Loucy (cell line): ENCODE measurements at regions not wholly inside any gene's neighbourhood (a gene's known extent, or its start where the extent isn't known, plus 50 kb on each side); places are given as distances from the start of the nearest gene placed in this dataset.

Experiments used
- EZH2phosphoT487 ChIP-seq: fragments of 200-600 bp; IDR thresholded peaks from 2 replicates; pipeline ENCODE4 v1.6.1; 2018; ENCODE audit warnings: antibody characterized with exemption, mild to moderate bottlenecking, moderate library complexity, borderline replicate concordance
- TF ChIP-seq, protein P1 (sequence below): fragments of 200-600 bp; sonication (generic); conservative IDR thresholded peaks from 2 replicates; pipeline ENCODE4 v1.5.1; 2014; ENCODE audit warnings: mild to moderate bottlenecking, antibody characterized with exemption, low read length

DNA sequence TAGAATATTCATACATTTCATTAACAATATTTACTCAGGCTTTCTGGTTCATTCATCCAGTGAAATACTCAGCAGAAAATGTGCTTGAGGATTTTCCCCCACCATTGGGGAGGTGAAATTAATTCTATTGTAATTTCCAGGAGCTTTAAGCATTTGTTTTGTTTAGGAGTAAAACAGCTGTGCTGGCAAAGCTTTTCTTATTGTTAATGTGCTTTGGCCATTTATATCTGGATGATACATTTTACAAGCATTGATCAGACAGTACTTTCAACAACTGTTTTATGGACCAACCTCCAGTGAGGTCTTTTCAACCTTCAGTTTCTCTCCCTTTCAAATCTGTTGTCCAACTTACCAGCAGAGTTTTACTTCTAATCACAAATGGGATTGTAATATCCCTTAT lies 672.4 kb downstream of the CDH11 start:
- TF ChIP-seq, protein P1, sequence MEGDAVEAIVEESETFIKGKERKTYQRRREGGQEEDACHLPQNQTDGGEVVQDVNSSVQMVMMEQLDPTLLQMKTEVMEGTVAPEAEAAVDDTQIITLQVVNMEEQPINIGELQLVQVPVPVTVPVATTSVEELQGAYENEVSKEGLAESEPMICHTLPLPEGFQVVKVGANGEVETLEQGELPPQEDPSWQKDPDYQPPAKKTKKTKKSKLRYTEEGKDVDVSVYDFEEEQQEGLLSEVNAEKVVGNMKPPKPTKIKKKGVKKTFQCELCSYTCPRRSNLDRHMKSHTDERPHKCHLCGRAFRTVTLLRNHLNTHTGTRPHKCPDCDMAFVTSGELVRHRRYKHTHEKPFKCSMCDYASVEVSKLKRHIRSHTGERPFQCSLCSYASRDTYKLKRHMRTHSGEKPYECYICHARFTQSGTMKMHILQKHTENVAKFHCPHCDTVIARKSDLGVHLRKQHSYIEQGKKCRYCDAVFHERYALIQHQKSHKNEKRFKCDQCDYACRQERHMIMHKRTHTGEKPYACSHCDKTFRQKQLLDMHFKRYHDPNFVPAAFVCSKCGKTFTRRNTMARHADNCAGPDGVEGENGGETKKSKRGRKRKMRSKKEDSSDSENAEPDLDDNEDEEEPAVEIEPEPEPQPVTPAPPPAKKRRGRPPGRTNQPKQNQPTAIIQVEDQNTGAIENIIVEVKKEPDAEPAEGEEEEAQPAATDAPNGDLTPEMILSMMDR: no peak
- no peak for TF ChIP-seq EZH2phosphoT487
